ENCODE measurements at regions not wholly inside any gene's neighbourhood (a gene's known extent, or its start where the extent isn't known, plus 50 kb on each side); places are given as distances from the start of the nearest gene placed in this dataset.

DNA sequence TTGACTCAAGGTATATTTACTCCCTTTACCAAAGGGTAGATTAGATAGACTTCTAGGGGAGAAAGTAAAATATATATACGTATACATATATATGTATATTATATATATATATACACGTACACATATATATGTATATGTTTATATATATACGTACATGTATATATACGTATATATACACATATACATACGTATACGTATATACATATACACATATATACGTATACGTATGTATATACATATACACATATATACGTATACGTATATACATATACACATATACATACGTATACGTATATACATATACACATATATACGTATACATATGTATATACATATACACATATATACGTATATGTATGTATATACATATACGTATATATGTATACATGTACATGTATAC lies 430.5 kb upstream of the ANO3 start:
- Mint-ChIP-seq H3K27me3 (ENCODE audit: low read depth) (peaks cover 7% of the 10 kb centered on the region), H3K4me3 (no peak overlapping the region), H3K9me3 (peaks cover 17% of the 10 kb centered on the region), H3K36me3 (no peaks in the 10 kb centered on the region), H3K27ac (no peak overlapping the region), H3K4me1 (peaks cover 5% of the 10 kb centered on the region)
- TF ChIP-seq, protein P1, sequence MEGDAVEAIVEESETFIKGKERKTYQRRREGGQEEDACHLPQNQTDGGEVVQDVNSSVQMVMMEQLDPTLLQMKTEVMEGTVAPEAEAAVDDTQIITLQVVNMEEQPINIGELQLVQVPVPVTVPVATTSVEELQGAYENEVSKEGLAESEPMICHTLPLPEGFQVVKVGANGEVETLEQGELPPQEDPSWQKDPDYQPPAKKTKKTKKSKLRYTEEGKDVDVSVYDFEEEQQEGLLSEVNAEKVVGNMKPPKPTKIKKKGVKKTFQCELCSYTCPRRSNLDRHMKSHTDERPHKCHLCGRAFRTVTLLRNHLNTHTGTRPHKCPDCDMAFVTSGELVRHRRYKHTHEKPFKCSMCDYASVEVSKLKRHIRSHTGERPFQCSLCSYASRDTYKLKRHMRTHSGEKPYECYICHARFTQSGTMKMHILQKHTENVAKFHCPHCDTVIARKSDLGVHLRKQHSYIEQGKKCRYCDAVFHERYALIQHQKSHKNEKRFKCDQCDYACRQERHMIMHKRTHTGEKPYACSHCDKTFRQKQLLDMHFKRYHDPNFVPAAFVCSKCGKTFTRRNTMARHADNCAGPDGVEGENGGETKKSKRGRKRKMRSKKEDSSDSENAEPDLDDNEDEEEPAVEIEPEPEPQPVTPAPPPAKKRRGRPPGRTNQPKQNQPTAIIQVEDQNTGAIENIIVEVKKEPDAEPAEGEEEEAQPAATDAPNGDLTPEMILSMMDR (IDR thresholded peaks at IDR 0.05; ENCODE audit: unreplicated experiment) = no peak
- DNase-seq (ENCODE audit: low spot score in 2 of 2, unreplicated experiment in 2 of 2) = no peak

DNA sequence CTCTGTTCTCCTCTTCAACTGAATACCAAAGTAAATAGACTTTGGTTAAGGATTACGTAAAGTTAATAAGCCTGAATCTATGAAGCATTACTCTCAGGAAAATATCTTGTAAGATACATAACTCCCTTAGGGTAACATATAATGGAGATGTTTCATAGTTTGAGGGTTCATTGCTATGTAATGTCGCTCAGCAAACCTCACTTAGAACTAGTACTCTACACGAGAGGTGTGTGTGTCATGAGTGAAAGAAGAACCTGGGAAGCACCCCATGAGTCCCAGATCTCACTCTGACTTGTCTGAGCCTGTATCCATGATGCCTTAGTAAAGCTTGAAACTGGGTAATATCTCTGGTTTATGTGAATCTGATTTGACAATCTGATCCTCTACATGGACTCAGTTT lies 429.5 kb upstream of the ANO3 start:
- Mint-ChIP-seq H3K36me3 (no peaks in the 10 kb centered on the region), H3K4me3 (no peak overlapping the region), H3K27me3 (ENCODE audit: low read depth) (peaks cover 7% of the 10 kb centered on the region), H3K9me3 (peaks cover 21% of the 10 kb centered on the region), H3K27ac (no peak overlapping the region), H3K4me1 (peaks cover 2% of the 10 kb centered on the region)
- TF ChIP-seq, protein P1 (IDR thresholded peaks at IDR 0.05; ENCODE audit: unreplicated experiment) = no peak
- DNase-seq (ENCODE audit: low spot score in 2 of 2, unreplicated experiment in 2 of 2) = no peak

DNA sequence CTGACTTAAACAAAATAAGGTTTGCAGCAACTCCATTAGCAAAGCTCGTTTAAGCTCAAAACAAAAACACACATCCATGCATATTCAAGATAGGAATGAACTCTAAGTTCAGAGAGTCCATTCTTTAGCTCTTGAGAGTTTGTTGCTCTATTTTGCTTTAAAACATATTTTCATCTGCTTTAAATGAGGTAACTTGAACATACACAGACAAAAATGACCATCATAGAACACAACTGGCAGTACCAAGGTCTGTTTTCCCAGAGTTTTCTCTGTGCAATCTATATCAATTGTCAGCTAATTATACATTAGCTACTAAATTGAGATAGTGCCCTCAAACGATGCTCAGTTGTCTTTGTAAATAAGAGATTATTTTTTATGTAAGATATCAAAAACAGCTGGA lies 423.2 kb upstream of the ANO3 start:
- TF ChIP-seq, protein P1 (IDR thresholded peaks at IDR 0.05; ENCODE audit: unreplicated experiment) = no peak
- H3K4me3 Mint-ChIP-seq = no peak overlapping the region
- H3K36me3 Mint-ChIP-seq = no peaks in the 10 kb centered on the region
- peaks cover 8% of the 10 kb centered on the region for H3K4me1 Mint-ChIP-seq
- H3K9me3 Mint-ChIP-seq = peaks cover 16% of the 10 kb centered on the region
- no peak overlapping the region for H3K27ac Mint-ChIP-seq
- DNase-seq (ENCODE audit: low spot score in 2 of 2, unreplicated experiment in 2 of 2) = no peak
- peaks cover 4% of the 10 kb centered on the region for H3K27me3 Mint-ChIP-seq (ENCODE audit: low read depth)

DNA sequence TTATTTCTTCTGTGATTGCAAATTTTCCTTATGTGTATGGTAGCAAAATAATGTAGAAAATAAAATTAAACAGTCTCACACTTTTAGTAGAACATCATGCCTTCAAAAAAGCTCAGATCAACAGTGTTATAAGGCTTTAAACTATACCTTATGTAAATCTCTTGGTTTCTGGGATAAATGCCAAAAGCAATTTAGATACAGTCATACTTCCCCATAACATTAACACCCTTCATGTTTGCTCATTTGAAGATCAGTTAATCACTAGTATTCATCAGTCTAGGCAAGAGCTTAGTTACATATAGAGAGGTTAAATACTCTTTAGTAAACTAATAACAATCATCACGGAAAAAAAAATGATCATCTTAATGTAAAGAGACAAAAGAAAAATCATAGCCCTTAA lies 421.8 kb upstream of the ANO3 start:
- TF ChIP-seq, protein P1 (IDR thresholded peaks at IDR 0.05; ENCODE audit: unreplicated experiment) = no peak

DNA sequence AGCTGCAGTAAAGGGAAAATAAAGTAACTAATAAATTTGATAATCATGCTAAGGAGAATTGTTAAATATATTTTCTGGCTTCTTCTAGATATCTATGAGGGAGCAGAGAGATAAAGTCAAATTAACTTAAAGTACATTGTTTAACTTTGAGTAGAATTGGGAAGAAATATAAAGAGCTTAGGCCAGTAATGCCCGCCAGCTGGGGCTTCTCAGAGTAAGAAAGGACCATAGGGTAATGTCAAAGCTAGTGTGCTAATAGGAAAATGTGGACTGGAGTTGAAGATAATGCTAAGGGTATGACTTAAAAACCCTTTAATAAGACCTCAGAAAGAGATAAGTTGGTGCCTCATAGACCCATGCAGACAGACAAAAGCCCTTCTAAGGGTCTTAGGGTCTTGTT lies 411.6 kb upstream of the ANO3 start:
- DNase-seq (ENCODE audit: low spot score in 2 of 2, unreplicated experiment in 2 of 2) = no peak
- TF ChIP-seq, protein P1 (IDR thresholded peaks at IDR 0.05; ENCODE audit: unreplicated experiment) = no peak
- no peaks in the 10 kb centered on the region for H3K4me1 Mint-ChIP-seq
- no peaks in the 10 kb centered on the region for H3K36me3 Mint-ChIP-seq
- no peak overlapping the region for H3K4me3 Mint-ChIP-seq
- H3K9me3 Mint-ChIP-seq = peaks cover 36% of the 10 kb centered on the region
- no peak overlapping the region for H3K27ac Mint-ChIP-seq
- H3K27me3 Mint-ChIP-seq (ENCODE audit: low read depth) = no peaks in the 10 kb centered on the region

More for the DNA sequence above, 421.8 kb upstream of the ANO3 start:
- Mint-ChIP-seq H3K27me3 (ENCODE audit: low read depth) (no peaks in the 10 kb centered on the region), H3K4me3 (no peak overlapping the region), H3K36me3 (no peaks in the 10 kb centered on the region), H3K9me3 (peaks cover 9% of the 10 kb centered on the region), H3K4me1 (peaks cover 8% of the 10 kb centered on the region), H3K27ac (no peak overlapping the region)
- no peak for DNase-seq (ENCODE audit: low spot score in 2 of 2, unreplicated experiment in 2 of 2)

DNA sequence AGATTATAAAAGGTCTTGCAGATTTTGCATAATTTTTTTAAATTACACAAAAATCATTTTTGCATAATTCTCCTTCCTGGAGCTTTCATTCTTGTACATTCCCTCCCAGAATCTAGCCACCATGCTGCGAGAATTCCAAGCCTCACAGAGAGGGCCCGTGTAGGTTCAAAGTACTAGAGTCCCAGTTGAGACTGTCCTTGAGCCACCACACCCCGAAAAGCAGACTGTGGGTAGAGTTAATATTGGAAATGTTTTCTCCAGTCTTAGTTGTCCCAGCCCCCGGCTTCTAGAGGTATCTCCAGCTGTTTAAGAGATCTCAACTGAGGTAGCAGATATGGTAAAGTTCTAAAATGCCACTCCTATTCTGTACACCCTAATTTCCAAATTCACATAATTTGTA lies 407.3 kb upstream of the ANO3 start:
- peaks cover 38% of the 10 kb centered on the region for H3K9me3 Mint-ChIP-seq
- peaks cover 14% of the 10 kb centered on the region for H3K4me1 Mint-ChIP-seq
- no peaks in the 10 kb centered on the region for H3K36me3 Mint-ChIP-seq
- DNase-seq (ENCODE audit: low spot score in 2 of 2, unreplicated experiment in 2 of 2) = no peak
- H3K27ac Mint-ChIP-seq = no peak overlapping the region
- no peaks in the 10 kb centered on the region for H3K27me3 Mint-ChIP-seq (ENCODE audit: low read depth)
- H3K4me3 Mint-ChIP-seq = no peak overlapping the region
- TF ChIP-seq, protein P1 (IDR thresholded peaks at IDR 0.05; ENCODE audit: unreplicated experiment) = no peak
